ENCODE measurements at regions not wholly inside any gene's neighbourhood (a gene's known extent, or its start where the extent isn't known, plus 50 kb on each side); places are given as distances from the start of the nearest gene placed in this dataset.

- TF ChIP-seq CHD7 (IDR thresholded peaks at IDR 0.05; ENCODE audit: insufficient replicate concordance, low read length) (no peak), HDAC2 (IDR thresholded peaks at IDR 0.05; ENCODE audit: borderline replicate concordance in 1 of 2, low read depth in 2 of 2, low read length in 2 of 2) (no peak), CREB1 (IDR thresholded peaks at IDR 0.05) (no peak)
These were observed 53.5 kb upstream of the LRRN1 start (continued) for GRCh38 chr3:3745693-3746092.

All from H1 (cell line).